ENCODE measurements at regions not wholly inside any gene's neighbourhood (a gene's known extent, or its start where the extent isn't known, plus 50 kb on each side); places are given as distances from the start of the nearest gene placed in this dataset.
"Not testable (repeated sequence)": the region's sequence is repeated elsewhere in the genome, so short reads cannot be mapped to it uniquely, and the experiment has no call there.

DNA sequence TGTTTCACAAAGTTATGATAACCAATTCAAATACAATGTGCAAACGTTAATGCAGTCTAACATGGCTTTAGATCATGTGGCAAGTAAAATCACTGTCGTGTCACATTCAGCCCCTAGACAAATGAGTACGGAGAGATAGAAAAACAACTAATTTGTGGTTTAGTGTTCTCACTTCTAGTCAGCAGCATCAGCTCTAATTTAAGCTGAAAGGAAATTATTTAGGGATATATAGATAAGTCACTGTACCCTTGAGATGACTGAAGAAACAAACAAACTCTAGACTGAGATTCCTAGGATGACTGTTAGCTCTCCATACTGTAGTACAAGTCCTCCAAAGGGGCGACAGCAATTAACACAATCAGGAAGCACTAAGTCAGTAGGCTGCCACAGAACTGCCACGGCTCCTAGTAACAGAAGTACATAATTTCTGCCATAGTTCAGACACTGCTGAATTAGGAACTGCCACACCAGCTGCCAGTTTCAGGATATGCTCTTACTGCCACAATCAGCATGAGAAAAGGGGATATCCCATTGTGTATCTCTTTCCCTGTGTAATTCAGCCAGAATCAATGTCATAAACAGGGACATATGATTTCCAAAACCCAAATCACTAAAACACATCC lies 150.4 kb upstream of the NEGR1 start:
- no peaks in the 10 kb centered on the region for H3K27me3 Mint-ChIP-seq (ENCODE audit: low read depth)
- TF ChIP-seq CTCF (IDR thresholded peaks at IDR 0.05; ENCODE audit: unreplicated experiment in 3 of 3) = no peak
- no peak overlapping the region for H3K27ac Mint-ChIP-seq
- no peak overlapping the region for H3K4me3 Mint-ChIP-seq
- no peaks in the 10 kb centered on the region for H3K4me1 Mint-ChIP-seq
- peaks cover 7% of the 10 kb centered on the region for H3K9me3 Mint-ChIP-seq
- H3K36me3 Mint-ChIP-seq (ENCODE audit: low read depth) = no peaks in the 10 kb centered on the region

DNA sequence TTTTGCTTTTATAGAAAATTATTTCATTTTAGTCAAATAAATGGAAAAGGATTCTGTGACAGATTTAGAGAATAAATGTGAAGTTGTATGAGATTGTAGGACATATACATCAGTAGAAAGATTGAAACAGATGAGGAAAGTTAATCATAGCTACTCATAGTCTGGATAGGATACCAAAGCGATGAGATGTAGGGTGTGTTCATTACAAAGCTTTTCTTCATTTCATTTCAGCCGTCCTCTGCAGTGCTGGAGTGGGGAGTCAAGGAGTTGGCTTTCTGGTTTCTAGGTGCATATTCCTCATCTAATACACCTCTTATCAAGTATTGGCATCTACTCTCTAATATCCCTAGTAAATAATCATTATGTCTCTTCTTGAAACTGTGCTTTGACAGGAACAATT lies 149.5 kb upstream of the NEGR1 start:
- no peaks in the 10 kb centered on the region for H3K27me3 Mint-ChIP-seq (ENCODE audit: low read depth)
- peaks cover 14% of the 10 kb centered on the region for H3K9me3 Mint-ChIP-seq
- H3K27ac Mint-ChIP-seq = no peak overlapping the region

GRCh38 chr1:72428276-72428675 lies 145.9 kb upstream of the NEGR1 start:
- H3K4me3 Mint-ChIP-seq; H3K36me3 Mint-ChIP-seq (ENCODE audit: low read depth); H3K27me3 Mint-ChIP-seq (ENCODE audit: low read depth); H3K27ac Mint-ChIP-seq; H3K4me1 Mint-ChIP-seq: not testable (repeated sequence)
- H3K9me3 Mint-ChIP-seq = peaks cover 27% of the 10 kb centered on the region

More for the DNA sequence above, 149.5 kb upstream of the NEGR1 start:
- Mint-ChIP-seq H3K4me3 (no peak overlapping the region), H3K36me3 (ENCODE audit: low read depth) (no peaks in the 10 kb centered on the region), H3K4me1 (no peaks in the 10 kb centered on the region)
- TF ChIP-seq CTCF (IDR thresholded peaks at IDR 0.05; ENCODE audit: unreplicated experiment in 3 of 3) = no peak

DNA sequence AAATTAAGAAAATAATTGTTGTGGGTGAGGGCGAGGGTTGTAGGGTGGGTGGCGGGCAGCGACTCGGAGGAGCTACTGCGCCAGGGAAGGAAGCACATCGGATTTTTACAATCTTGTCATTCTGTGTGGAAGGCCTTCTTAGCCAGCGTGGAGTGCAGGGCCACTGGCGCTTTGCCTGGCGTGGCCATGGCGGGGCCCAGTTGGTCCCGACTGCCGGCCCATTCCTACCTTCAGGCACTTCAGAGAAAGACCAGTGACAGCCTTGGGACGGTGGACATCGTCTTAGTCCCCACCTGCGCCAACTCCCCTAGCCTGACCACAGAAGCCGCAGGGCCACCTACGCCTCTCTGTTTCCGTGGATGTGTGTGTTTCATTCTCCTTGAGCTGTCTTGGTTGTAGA lies 136.9 kb upstream of the NEGR1 start:
- Mint-ChIP-seq H3K27me3 (ENCODE audit: low read depth) (no peaks in the 10 kb centered on the region), H3K27ac (no peak overlapping the region), H3K4me3 (no peak overlapping the region), H3K9me3 (peaks cover 1% of the 10 kb centered on the region), H3K36me3 (ENCODE audit: low read depth) (no peaks in the 10 kb centered on the region), H3K4me1 (no peaks in the 10 kb centered on the region)
- no peak for TF ChIP-seq CTCF (IDR thresholded peaks at IDR 0.05; ENCODE audit: unreplicated experiment in 3 of 3)

GRCh38 chr1:72412286-72412685 lies 129.9 kb upstream of the NEGR1 start:
- no peak for TF ChIP-seq CTCF (IDR thresholded peaks at IDR 0.05; ENCODE audit: unreplicated experiment in 3 of 3)
- no peaks in the 10 kb centered on the region for H3K27me3 Mint-ChIP-seq (ENCODE audit: low read depth)
- no peaks in the 10 kb centered on the region for H3K9me3 Mint-ChIP-seq
- H3K4me1 Mint-ChIP-seq = no peaks in the 10 kb centered on the region
- H3K4me3 Mint-ChIP-seq = no peak overlapping the region
- H3K36me3 Mint-ChIP-seq (ENCODE audit: low read depth) = no peaks in the 10 kb centered on the region
- no peak overlapping the region for H3K27ac Mint-ChIP-seq

GRCh38 chr1:72399807-72400206 lies 117.5 kb upstream of the NEGR1 start:
- no peak overlapping the region for H3K27ac Mint-ChIP-seq
- peaks cover 4% of the 10 kb centered on the region for H3K4me1 Mint-ChIP-seq
- no peak for TF ChIP-seq CTCF (IDR thresholded peaks at IDR 0.05; ENCODE audit: unreplicated experiment in 3 of 3)
- H3K9me3 Mint-ChIP-seq = no peaks in the 10 kb centered on the region
- no peaks in the 10 kb centered on the region for H3K36me3 Mint-ChIP-seq (ENCODE audit: low read depth)
- H3K27me3 Mint-ChIP-seq (ENCODE audit: low read depth) = no peaks in the 10 kb centered on the region
- H3K4me3 Mint-ChIP-seq = no peak overlapping the region

All from nephron (organoid).